CD4-positive, CD25-positive, alpha-beta regulatory T cell (primary cell): ENCODE measurements at regions not wholly inside any gene's neighbourhood (a gene's known extent, or its start where the extent isn't known, plus 50 kb on each side); places are given as distances from the start of the nearest gene placed in this dataset.

Experiments
- ATAC-seq, 2 donors: fragments of 150-1000 bp; cut with Tn5 transposase; one replicate each; pipeline ENCODE4 v1.10.0; 2021; ENCODE audit warnings: low read depth in 2 of 2, moderate number of reproducible peaks in 2 of 2, moderate library complexity in 1 of 2
- DNase-seq, 3 donors: peaks; one replicate each; pipeline versions ENCODE4 v3.0.0 to v3.0.0-alpha.2; 2012 to 2022; ENCODE audit warnings: mixed read lengths in 1 of 3
- H3K27ac ChIP-seq: one replicate; pipeline ENCODE4 v1.7.0; 2013; ENCODE audit warnings: mild to moderate bottlenecking, low read length; ENCODE audit not compliant: insufficient read depth, poor library complexity, severe bottlenecking
- H3K27me3 ChIP-seq: one replicate; pipeline ENCODE4 v1.7.0; 2013; ENCODE audit warnings: low read length; ENCODE audit not compliant: control insufficient read depth, insufficient read depth
- H3K36me3 ChIP-seq: one replicate; pipeline ENCODE4 v1.7.0; 2013; ENCODE audit warnings: mild to moderate bottlenecking, low read length, moderate library complexity; ENCODE audit not compliant: control insufficient read depth, insufficient read depth
- H3K4me1 ChIP-seq: 2 replicates; pipeline ENCODE4 v1.7.0; 2013; ENCODE audit warnings: mild to moderate bottlenecking, low read length; ENCODE audit not compliant: insufficient read depth, control insufficient read depth, poor library complexity, severe bottlenecking
- H3K4me3 ChIP-seq: one replicate; pipeline ENCODE4 v1.7.0; 2013; ENCODE audit warnings: low read depth, mild to moderate bottlenecking, low read length, moderate library complexity
- H3K9me3 ChIP-seq, 2 experiments: 1 replicate in 1 of 2; 2 replicates in 1 of 2; pipeline ENCODE4 v1.7.0; 2013; ENCODE audit warnings: low read length in 2 of 2, mild to moderate bottlenecking in 1 of 2, moderate library complexity in 1 of 2; ENCODE audit not compliant: control insufficient read depth in 2 of 2
- H3K27ac Mint-ChIP-seq, 3 donors: one replicate each; pipeline ENCODE4 v1.8.0; 2020 to 2022; ENCODE audit warnings: mild to moderate bottlenecking in 3 of 3, mixed read lengths in 3 of 3, moderate library complexity in 2 of 3
- H3K27me3 Mint-ChIP-seq: one replicate; pipeline ENCODE4 v1.8.0; 2022; ENCODE audit warnings: mild to moderate bottlenecking, mixed read lengths
- H3K36me3 Mint-ChIP-seq: one replicate; pipeline ENCODE4 v1.8.0; 2020; ENCODE audit warnings: mixed read lengths
- H3K4me1 Mint-ChIP-seq, 4 donors: one replicate each; pipeline ENCODE4 v1.8.0; 2020 to 2022; ENCODE audit warnings: mixed read lengths in 4 of 4, mild to moderate bottlenecking in 1 of 4
- H3K4me3 Mint-ChIP-seq, 4 donors: one replicate each; pipeline ENCODE4 v1.8.0; 2020 to 2022; ENCODE audit warnings: mild to moderate bottlenecking in 4 of 4, mixed read lengths in 4 of 4, moderate library complexity in 3 of 4
- H3K9me3 Mint-ChIP-seq, 7 donors: one replicate each; pipeline ENCODE4 v1.8.0; 2020 to 2022; ENCODE audit warnings: mixed read lengths in 7 of 7, mild to moderate bottlenecking in 3 of 7, moderate library complexity in 2 of 7

- no peak for ATAC-seq
- peaks cover 6% of the 10 kb centered on the region for H3K4me1 ChIP-seq
- no peak overlapping the region for H3K4me3 ChIP-seq
- no peaks in the 10 kb centered on the region for H3K27me3 ChIP-seq
- H3K36me3 ChIP-seq: no peaks in the 10 kb centered on the region
- H3K27ac Mint-ChIP-seq: no peak overlapping the region
- H3K4me1 Mint-ChIP-seq: peaks cover 0 to 11% (median 9%) of the 10 kb centered on the region in 4 donors
- H3K4me3 Mint-ChIP-seq: no peak overlapping the region
- H3K27me3 Mint-ChIP-seq: peaks cover 8% of the 10 kb centered on the region
- H3K9me3 ChIP-seq: no peaks in the 10 kb centered on the region
- H3K9me3 Mint-ChIP-seq: peaks cover 0 to 4% (median 0%) of the 10 kb centered on the region in 7 donors
- no peaks in the 10 kb centered on the region for H3K36me3 Mint-ChIP-seq
- no peak for DNase-seq
- no peak overlapping the region for H3K27ac ChIP-seq
Observed at GRCh38 chr12:124639122-124639806, 71.9 kb upstream of the NCOR2 start.

- ATAC-seq (no peak), DNase-seq (no peak)
- H3K4me3 ChIP-seq: no peak overlapping the region
- no peak overlapping the region for H3K27ac ChIP-seq
- no peaks in the 10 kb centered on the region for H3K36me3 ChIP-seq
- no peak overlapping the region for H3K4me3 Mint-ChIP-seq
- H3K27me3 ChIP-seq: no peaks in the 10 kb centered on the region
- peaks cover 6% of the 10 kb centered on the region for H3K4me1 ChIP-seq
- peaks cover 16% of the 10 kb centered on the region for H3K27me3 Mint-ChIP-seq
- no peaks in the 10 kb centered on the region for H3K9me3 ChIP-seq
- peaks cover 0 to 12% (median 10%) of the 10 kb centered on the region in 4 donors for H3K4me1 Mint-ChIP-seq
- H3K9me3 Mint-ChIP-seq: peaks cover 0 to 4% (median 0%) of the 10 kb centered on the region in 7 donors
- no peaks in the 10 kb centered on the region for H3K36me3 Mint-ChIP-seq
- H3K27ac Mint-ChIP-seq: no peak overlapping the region
Observed at GRCh38 chr12:124637581-124637981, 70.2 kb upstream of the NCOR2 start.

- ATAC-seq: no peak
Observed at GRCh38 chr12:124637163-124637562, 69.8 kb upstream of the NCOR2 start.

GRCh38 chr12:124636138-124636978 is 68.9 kb upstream of the NCOR2 start:
- Histone ChIP-seq H3K27me3 (no peaks in the 10 kb centered on the region), H3K27ac (no peak overlapping the region), H3K9me3 (no peaks in the 10 kb centered on the region), H3K4me3 (peak overlapping the region; percentile 11), H3K36me3 (no peaks in the 10 kb centered on the region), H3K4me1 (peaks cover 6% of the 10 kb centered on the region)
- Mint-ChIP-seq H3K36me3 (no peaks in the 10 kb centered on the region), H3K27ac (peak overlapping the region in 1 of 3 donors; percentile 35), H3K9me3 (peaks cover 0 to 4% (median 0%) of the 10 kb centered on the region in 7 donors), H3K4me1 (peaks cover 0 to 12% (median 10%) of the 10 kb centered on the region in 4 donors), H3K4me3 (peak overlapping the region in 2 of 4 donors; percentile 17 to 56), H3K27me3 (peaks cover 17% of the 10 kb centered on the region)
- ATAC-seq: peak in 1 of 2 donors; percentile 63
- DNase-seq: peak in 2 of 3 donors; percentile 46 to 88

More at GRCh38 chr12:124637163-124637562, 69.8 kb upstream of the NCOR2 start:
- Histone ChIP-seq H3K4me1 (peaks cover 6% of the 10 kb centered on the region), H3K4me3 (no peak overlapping the region), H3K9me3 (no peaks in the 10 kb centered on the region), H3K27me3 (no peaks in the 10 kb centered on the region), H3K36me3 (no peaks in the 10 kb centered on the region), H3K27ac (no peak overlapping the region)
- Mint-ChIP-seq H3K9me3 (peaks cover 0 to 4% (median 0%) of the 10 kb centered on the region in 7 donors), H3K36me3 (no peaks in the 10 kb centered on the region), H3K27me3 (peaks cover 16% of the 10 kb centered on the region), H3K27ac (no peak overlapping the region), H3K4me3 (no peak overlapping the region), H3K4me1 (peaks cover 0 to 12% (median 10%) of the 10 kb centered on the region in 4 donors)
- no peak for DNase-seq

GRCh38 chr12:124635316-124635715 is 67.9 kb upstream of the NCOR2 start:
- Histone ChIP-seq H3K36me3 (no peaks in the 10 kb centered on the region), H3K9me3 (no peaks in the 10 kb centered on the region), H3K27me3 (no peaks in the 10 kb centered on the region), H3K27ac (no peak overlapping the region), H3K4me1 (peaks cover 6% of the 10 kb centered on the region), H3K4me3 (no peak overlapping the region)
- peaks cover 0 to 12% (median 10%) of the 10 kb centered on the region in 4 donors for H3K4me1 Mint-ChIP-seq
- ATAC-seq: no peak
- H3K4me3 Mint-ChIP-seq: no peak overlapping the region
- peaks cover 0 to 4% (median 0%) of the 10 kb centered on the region in 7 donors for H3K9me3 Mint-ChIP-seq
- no peak for DNase-seq
- H3K36me3 Mint-ChIP-seq: no peaks in the 10 kb centered on the region
- peaks cover 24% of the 10 kb centered on the region for H3K27me3 Mint-ChIP-seq
- peak overlapping the region in 1 of 3 donors; percentile 9 for H3K27ac Mint-ChIP-seq

- Mint-ChIP-seq H3K9me3 (peaks cover 0 to 4% (median 0%) of the 10 kb centered on the region in 7 donors), H3K4me1 (peaks cover 0 to 12% (median 10%) of the 10 kb centered on the region in 4 donors), H3K27me3 (peaks cover 16% of the 10 kb centered on the region), H3K36me3 (no peaks in the 10 kb centered on the region), H3K27ac (peak overlapping the region in 2 of 3 donors; percentile 41 to 57), H3K4me3 (no peak overlapping the region)
- ATAC-seq (no peak), DNase-seq (no peak)
- Histone ChIP-seq H3K4me3 (no peak overlapping the region), H3K27ac (no peak overlapping the region), H3K36me3 (no peaks in the 10 kb centered on the region), H3K9me3 (no peaks in the 10 kb centered on the region), H3K4me1 (peaks cover 6% of the 10 kb centered on the region), H3K27me3 (no peaks in the 10 kb centered on the region)
Observed at GRCh38 chr12:124633365-124634362, 66.3 kb upstream of the NCOR2 start.

- Mint-ChIP-seq H3K36me3 (no peaks in the 10 kb centered on the region), H3K4me3 (no peak overlapping the region), H3K4me1 (peaks cover 0 to 12% (median 10%) of the 10 kb centered on the region in 4 donors), H3K27me3 (peaks cover 16% of the 10 kb centered on the region), H3K27ac (peak overlapping the region in 1 of 3 donors; percentile 57), H3K9me3 (peaks cover 0 to 4% (median 0%) of the 10 kb centered on the region in 7 donors)
- Histone ChIP-seq H3K9me3 (no peaks in the 10 kb centered on the region), H3K36me3 (no peaks in the 10 kb centered on the region), H3K4me3 (no peak overlapping the region), H3K27me3 (no peaks in the 10 kb centered on the region), H3K4me1 (peaks cover 6% of the 10 kb centered on the region), H3K27ac (no peak overlapping the region)
- DNase-seq (no peak), ATAC-seq (no peak)
Observed at GRCh38 chr12:124632519-124632984, 65.1 kb upstream of the NCOR2 start.
